Endothelial cell of umbilical vein (primary cell): ENCODE measurements at regions not wholly inside any gene's neighbourhood (a gene's known extent, or its start where the extent isn't known, plus 50 kb on each side); places are given as distances from the start of the nearest gene placed in this dataset.

ENCODE experiments used
- BruUV-seq: library from RNA; stranded (reverse); fragments of 400-500 nt; replicated peaks from 2 replicates; lab custom pipeline; 2021; lab: Mats Ljungman, UMichigan
- CTCF ChIA-PET: fragments of 300-600, 350-600 bp; sonication (Branson Sonifier 250); formaldehyde crosslinking; loops from one replicate; lab custom pipeline; 2021; ENCODE audit warnings: antibody characterized with exemption, inconsistent platforms; lab: Charles Lee
- POLR2A ChIA-PET: fragments of 300-600, 350-600 bp; sonication (Branson Sonifier 250); formaldehyde crosslinking; loops from one replicate; lab custom pipeline; 2021; ENCODE audit warnings: antibody characterized with exemption, inconsistent platforms; lab: Charles Lee
- DNase-seq: peaks from one replicate; pipeline ENCODE4 v3.0.0-alpha.2; 2011; ENCODE audit warnings: low read depth, low spot score
- FAIRE-seq: peaks from 2 replicates; lab custom pipeline; 2011; peaks lifted over from hg19 to GRCh38; lab: Jason Lieb, UNC
- H2AFZ ChIP-seq: 2 replicates; pipeline ENCODE4 v1.6.0; 2012; ENCODE audit warnings: low read depth, low read length, control low read depth, inconsistent platforms
- H3K27ac ChIP-seq: 2 replicates; pipeline ENCODE4 v1.5.1; 2011; ENCODE audit warnings: low read depth, mild to moderate bottlenecking, control low read depth, low read length, moderate library complexity; ENCODE audit not compliant: insufficient read depth
- H3K27me3 ChIP-seq, 2 experiments: 2 replicates each; pipeline versions ENCODE4 v1.6.0 to v1.6.1; 2011; ENCODE audit warnings: low read length in 2 of 2, mixed read lengths in 1 of 2; ENCODE audit not compliant: control insufficient read depth in 2 of 2, insufficient read depth in 2 of 2
- H3K36me3 ChIP-seq, 2 experiments: 2 replicates in 1 of 2; 3 replicates in 1 of 2; pipeline ENCODE4 v1.5.1; 2011; ENCODE audit warnings: low read length in 2 of 2, mild to moderate bottlenecking in 1 of 2, moderate library complexity in 1 of 2; ENCODE audit not compliant: control insufficient read depth in 2 of 2, insufficient read depth in 2 of 2; ENCODE audit errors: extremely low read depth in 1 of 2
- H3K4me1 ChIP-seq: 3 replicates; pipeline ENCODE4 v1.5.1; 2011; ENCODE audit warnings: mild to moderate bottlenecking, low read length; ENCODE audit not compliant: control insufficient read depth, insufficient read depth; ENCODE audit errors: extremely low read depth
- H3K4me2 ChIP-seq: 2 replicates; pipeline ENCODE4 v1.6.1; 2011; ENCODE audit warnings: low read length, control low read depth, mixed read lengths; ENCODE audit not compliant: insufficient read depth
- H3K4me3 ChIP-seq, 3 experiments: fragments of 200-600 bp in 1 of 3; sonication (generic), shearing (Covaris generic) in 1 of 3; replicated peaks in 1 of 3; 2 replicates each; pipeline ENCODE4 v1.5.1; 2011 to 2016; ENCODE audit warnings: control low read depth in 3 of 3, low read length in 3 of 3, mild to moderate bottlenecking in 2 of 3, inconsistent platforms in 1 of 3, low read depth in 1 of 3, moderate library complexity in 1 of 3; ENCODE audit not compliant: insufficient read depth in 1 of 3
- H3K79me2 ChIP-seq: 2 replicates; pipeline ENCODE4 v1.6.0; 2012; ENCODE audit warnings: low read length, inconsistent platforms; ENCODE audit not compliant: control insufficient read depth, insufficient read depth
- H3K9ac ChIP-seq: replicated peaks from 2 replicates; pipeline ENCODE3; 2011; ENCODE audit warnings: low read length, control low read depth; ENCODE audit not compliant: insufficient read depth; ENCODE audit errors: extremely low read depth
- H3K9me1 ChIP-seq: replicated peaks from 3 replicates; pipeline ENCODE4 v1.6.0; 2011; ENCODE audit warnings: mild to moderate bottlenecking, low read length; ENCODE audit not compliant: control insufficient read depth, insufficient read depth; ENCODE audit errors: extremely low read depth
- H3K9me3 ChIP-seq: replicated peaks from 2 replicates; pipeline ENCODE4 v1.5.1; 2012; ENCODE audit warnings: low read length, inconsistent platforms; ENCODE audit not compliant: control insufficient read depth, insufficient read depth
- H4K20me1 ChIP-seq: replicated peaks from 2 replicates; pipeline ENCODE3; 2011; ENCODE audit warnings: mild to moderate bottlenecking, low read length; ENCODE audit not compliant: control insufficient read depth, insufficient read depth; ENCODE audit errors: extremely low read depth
- FOS ChIP-seq: IDR thresholded peaks from 2 replicates; pipeline ENCODE4 v1.6.1; 2011; ENCODE audit warnings: mild to moderate bottlenecking, low read length, moderate library complexity, borderline replicate concordance; ENCODE audit not compliant: insufficient read depth
- MYC ChIP-seq: IDR thresholded peaks from one replicate; pipeline ENCODE4 v1.6.1; 2011; ENCODE audit warnings: mild to moderate bottlenecking, low read depth, low read length
- dilution Hi-C: fragments of 300-500 bp; cut with MboI; formaldehyde crosslinking; loops from one replicate; pipeline ENCODE4 v1.15.0; 2019; ENCODE audit warnings: low sequenced_read_pairs; ENCODE audit not compliant: extremely low pct_ligation_motif_present
- intact Hi-C: fragments of 100-400 bp; cut with micrococcal nuclease; formaldehyde crosslinking; loops from one replicate; pipeline ENCODE4 v1.10.0; 2022
- TF ChIP-seq, protein P1 (sequence below), 2 donors: IDR thresholded peaks; 1 replicate in 1 of 2; 2 replicates in 1 of 2; pipeline ENCODE4 v1.5.1; 2011; ENCODE audit warnings: low read length in 2 of 2, mild to moderate bottlenecking in 2 of 2, moderate library complexity in 2 of 2, control low read depth in 1 of 2, inconsistent platforms in 1 of 2, low read depth in 1 of 2; ENCODE audit not compliant: insufficient read depth in 1 of 2; ENCODE audit errors: extremely low read depth in 1 of 2

DNA sequence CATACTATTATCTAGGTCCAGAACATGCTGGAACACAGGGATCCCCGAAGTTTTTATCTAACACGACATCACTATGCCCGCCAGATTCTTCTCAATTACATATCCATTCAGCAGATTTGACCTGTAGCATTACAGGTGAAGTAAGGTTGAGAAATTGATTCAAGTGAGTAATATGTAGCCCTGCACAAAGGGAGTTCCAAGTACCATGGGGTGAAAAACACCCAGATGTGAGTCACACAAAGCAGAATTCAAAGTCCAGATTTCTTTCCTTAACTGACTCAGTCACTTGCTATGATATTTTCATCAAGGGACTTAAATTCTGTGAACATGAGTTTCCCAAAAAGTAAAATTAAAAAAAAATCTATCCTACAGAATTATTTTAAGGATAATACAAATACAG, 655.4 kb upstream of the PTCHD4 start:
- Histone ChIP-seq H2AFZ (no peak overlapping the region), H3K27ac (no peak overlapping the region), H3K9me1 (no peaks in the 10 kb centered on the region), H3K79me2 (no peaks in the 10 kb centered on the region), H3K4me3 (no peak overlapping the region), H3K4me1 (peaks cover 3% of the 10 kb centered on the region), H3K9me3 (no peaks in the 10 kb centered on the region), H3K27me3 (no peaks in the 10 kb centered on the region), H3K9ac (no peak overlapping the region), H3K4me2 (no peak overlapping the region), H4K20me1 (no peaks in the 10 kb centered on the region), H3K36me3 (no peaks in the 10 kb centered on the region)
- CTCF ChIA-PET = interaction anchor here (1.0 to 5.9 kb wide), 8 partner anchors 34 to 1136 kb away, joined by 3 to 202 read pairs (median 16); no protein-coding TSS in a partner anchor
- DNase-seq (no peak), FAIRE-seq (no peak)
- TF ChIP-seq FOS = peak; percentile 43
- TF ChIP-seq MYC = no peak
- intact Hi-C loops (loop anchor here (5.0 to 10.0 kb wide), 2 partner anchors 452 to 1354 kb away; no protein-coding TSS in a partner anchor), dilution Hi-C loops (no loop called here)
- BruUV-seq = no TSS peak
- POLR2A ChIA-PET = no interaction called here

DNA sequence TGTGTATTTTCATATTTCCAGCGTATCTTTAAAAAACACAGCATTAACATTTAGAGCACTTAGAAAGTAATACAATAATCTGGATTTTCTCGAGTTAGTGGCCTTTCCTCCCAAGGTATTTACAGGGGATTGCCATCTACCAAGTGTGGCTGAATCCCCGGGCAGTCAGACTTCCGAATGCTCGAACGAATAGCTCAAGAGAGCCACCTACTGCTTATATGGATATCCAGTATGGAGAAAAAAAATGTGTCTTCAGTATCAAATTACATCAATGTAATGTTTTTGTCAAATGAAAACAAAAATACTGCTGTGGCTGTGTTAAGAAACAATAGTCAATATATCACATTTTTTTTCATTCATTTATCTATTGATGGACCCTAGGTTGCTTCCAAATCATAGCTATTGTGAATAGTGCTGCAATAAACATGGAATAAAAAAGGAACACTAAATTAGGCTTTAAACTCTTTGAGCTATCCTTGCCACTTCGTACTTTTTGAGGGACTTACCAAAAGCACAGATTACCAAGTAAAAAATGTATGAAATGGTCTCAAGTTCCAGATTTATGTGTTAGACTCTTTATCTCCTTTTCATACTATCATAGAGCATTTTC, 654.5 kb upstream of the PTCHD4 start:
- ChIA-PET POLR2A (interaction anchor here (0.7 to 1.0 kb wide), 2 partner anchors 228 to 978 kb away, joined by 3 read pairs; no protein-coding TSS in a partner anchor), CTCF (interaction anchor here (0.7 to 5.9 kb wide), 32 partner anchors 9 to 1351 kb away, joined by 3 to 202 read pairs (median 3); partner anchors contain the start of gene OPN5)

More for the DNA sequence above, 654.5 kb upstream of the PTCHD4 start:
- H3K36me3 ChIP-seq = no peaks in the 10 kb centered on the region
- no peaks in the 10 kb centered on the region for H3K27me3 ChIP-seq
- dilution Hi-C loops = no loop called here
- no peaks in the 10 kb centered on the region for H4K20me1 ChIP-seq
- peak; percentile 88 for FAIRE-seq
- H3K4me1 ChIP-seq = peaks cover 3% of the 10 kb centered on the region
- H3K4me2 ChIP-seq = no peak overlapping the region
- no peak overlapping the region for H2AFZ ChIP-seq
- intact Hi-C loops = loop anchor here (1.0 to 10.0 kb wide), 6 partner anchors 451 to 1353 kb away; no protein-coding TSS in a partner anchor
- H3K79me2 ChIP-seq = no peaks in the 10 kb centered on the region
- DNase-seq = peak; percentile 74
- TF ChIP-seq FOS = no peak
- TF ChIP-seq, protein P1, sequence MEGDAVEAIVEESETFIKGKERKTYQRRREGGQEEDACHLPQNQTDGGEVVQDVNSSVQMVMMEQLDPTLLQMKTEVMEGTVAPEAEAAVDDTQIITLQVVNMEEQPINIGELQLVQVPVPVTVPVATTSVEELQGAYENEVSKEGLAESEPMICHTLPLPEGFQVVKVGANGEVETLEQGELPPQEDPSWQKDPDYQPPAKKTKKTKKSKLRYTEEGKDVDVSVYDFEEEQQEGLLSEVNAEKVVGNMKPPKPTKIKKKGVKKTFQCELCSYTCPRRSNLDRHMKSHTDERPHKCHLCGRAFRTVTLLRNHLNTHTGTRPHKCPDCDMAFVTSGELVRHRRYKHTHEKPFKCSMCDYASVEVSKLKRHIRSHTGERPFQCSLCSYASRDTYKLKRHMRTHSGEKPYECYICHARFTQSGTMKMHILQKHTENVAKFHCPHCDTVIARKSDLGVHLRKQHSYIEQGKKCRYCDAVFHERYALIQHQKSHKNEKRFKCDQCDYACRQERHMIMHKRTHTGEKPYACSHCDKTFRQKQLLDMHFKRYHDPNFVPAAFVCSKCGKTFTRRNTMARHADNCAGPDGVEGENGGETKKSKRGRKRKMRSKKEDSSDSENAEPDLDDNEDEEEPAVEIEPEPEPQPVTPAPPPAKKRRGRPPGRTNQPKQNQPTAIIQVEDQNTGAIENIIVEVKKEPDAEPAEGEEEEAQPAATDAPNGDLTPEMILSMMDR (IDR thresholded peaks at IDR 0.05; ENCODE audit: extremely low read depth in 1 of 2, insufficient read depth in 1 of 2, low read depth in 1 of 2, low read length in 2 of 2) = peak; percentile 49 to 50
- H3K4me3 ChIP-seq = no peak overlapping the region
- no TSS peak for BruUV-seq
- H3K9ac ChIP-seq = no peak overlapping the region
- no peaks in the 10 kb centered on the region for H3K9me3 ChIP-seq
- H3K27ac ChIP-seq = no peak overlapping the region
- no peaks in the 10 kb centered on the region for H3K9me1 ChIP-seq
